IMR-90 (cell line): ENCODE measurements at regions not wholly inside any gene's neighbourhood (a gene's known extent, or its start where the extent isn't known, plus 50 kb on each side); places are given as distances from the start of the nearest gene placed in this dataset.

Experiments used
- ATAC-seq: fragments of 200-7000 bp; cut with Tn5 transposase; 2 replicates; pipeline ENCODE4 v1.9.1; 2020; ENCODE audit warnings: low read depth, mild to moderate bottlenecking, moderate library complexity
- BruUV-seq: library from RNA; stranded (reverse); fragments of 400-500 nt; replicated peaks from 2 replicates; lab custom pipeline; 2021; lab: Mats Ljungman, UMichigan
- CTCF ChIA-PET: fragments of 300-600 bp; formaldehyde crosslinking; extraction: SDS; loops from one replicate; lab custom pipeline; 2021; ENCODE audit warnings: antibody characterized with exemption; lab: Yijun Ruan, JAX
- POLR2A ChIA-PET: fragments of 300-600 bp; sonication (Branson Sonifier 250); formaldehyde crosslinking; loops from one replicate; lab custom pipeline; 2022; ENCODE audit warnings: antibody characterized with exemption; ENCODE audit not compliant: unreplicated experiment; lab: Charles Lee
- DNase-seq: peaks from one replicate; pipeline ENCODE4 v3.0.0; 2013
- H2AFZ ChIP-seq: replicated peaks from 2 replicates; pipeline ENCODE3; 2013; ENCODE audit warnings: low read length, mild to moderate bottlenecking; ENCODE audit not compliant: poor library complexity
- H2AK5ac ChIP-seq: 2 replicates; pipeline ENCODE4 v1.6.1; 2013; ENCODE audit warnings: low read depth, low read length, inconsistent platforms
- H2AK9ac ChIP-seq: replicated peaks from 2 replicates; pipeline ENCODE3; 2013; ENCODE audit warnings: mild to moderate bottlenecking, low read depth, low read length, moderate library complexity; ENCODE audit not compliant: poor library complexity
- H2BK120ac ChIP-seq: 2 replicates; pipeline ENCODE4 v1.6.1; 2013; ENCODE audit warnings: low read depth, low read length, inconsistent platforms
- H2BK15ac ChIP-seq: 3 replicates; pipeline ENCODE4 v1.6.1; 2013; ENCODE audit warnings: low read depth, low read length, inconsistent platforms
- H2BK20ac ChIP-seq: 2 replicates; pipeline ENCODE4 v1.6.1; 2013; ENCODE audit warnings: low read depth, mild to moderate bottlenecking, inconsistent platforms, low read length, moderate library complexity
- H2BK5ac ChIP-seq: 2 replicates; pipeline ENCODE4 v1.6.1; 2013; ENCODE audit warnings: mild to moderate bottlenecking, low read depth, low read length, inconsistent platforms; ENCODE audit not compliant: poor library complexity, severe bottlenecking
- H3K14ac ChIP-seq: replicated peaks from 2 replicates; pipeline ENCODE4 v1.6.1; 2013; ENCODE audit warnings: low read depth, low read length, inconsistent platforms
- H3K18ac ChIP-seq: 2 replicates; pipeline ENCODE4 v1.6.1; 2013; ENCODE audit warnings: low read depth, low read length, control low read depth
- H3K23ac ChIP-seq: 2 replicates; pipeline ENCODE4 v1.6.1; 2013; ENCODE audit warnings: low read depth, low read length, inconsistent platforms
- H3K27ac ChIP-seq: 2 replicates; pipeline ENCODE4 v1.5.1; 2013; ENCODE audit warnings: mild to moderate bottlenecking, control low read depth, low read length; ENCODE audit not compliant: insufficient read depth
- H3K27me3 ChIP-seq: 2 replicates; pipeline ENCODE4 v1.6.1; 2013; ENCODE audit warnings: low read length; ENCODE audit not compliant: control insufficient read depth, insufficient read depth
- H3K36me3 ChIP-seq: 2 replicates; pipeline ENCODE4 v1.6.1; 2013; ENCODE audit warnings: low read length, mixed read lengths; ENCODE audit not compliant: control insufficient read depth, insufficient read depth
- H3K4ac ChIP-seq: 2 replicates; pipeline ENCODE4 v1.6.1; 2013; ENCODE audit warnings: low read depth, low read length, inconsistent platforms
- H3K4me1 ChIP-seq: 2 replicates; pipeline ENCODE4 v1.6.1; 2013; ENCODE audit warnings: low read length, mixed read lengths; ENCODE audit not compliant: control insufficient read depth, insufficient read depth
- H3K4me2 ChIP-seq: 2 replicates; pipeline ENCODE4 v1.6.1; 2013; ENCODE audit warnings: low read depth, mild to moderate bottlenecking, control low read depth, low read length, moderate library complexity
- H3K4me3 ChIP-seq: 2 replicates; pipeline ENCODE4 v1.5.1; 2013; ENCODE audit warnings: low read depth, mild to moderate bottlenecking, control low read depth, low read length, moderate library complexity; ENCODE audit not compliant: insufficient read depth
- H3K56ac ChIP-seq: 2 replicates; pipeline ENCODE4 v1.6.1; 2013; ENCODE audit warnings: low read length, inconsistent platforms; ENCODE audit not compliant: insufficient read depth; ENCODE audit errors: extremely low read depth
- H3K79me1 ChIP-seq, 2 experiments: 2 replicates each; pipeline ENCODE4 v1.6.1; 2013; ENCODE audit warnings: low read length in 2 of 2, inconsistent platforms in 1 of 2, low read depth in 1 of 2
- H3K9ac ChIP-seq: 2 replicates; pipeline ENCODE4 v1.6.1; 2013; ENCODE audit warnings: low read depth, low read length, control low read depth
- H3K9me1 ChIP-seq: 2 replicates; pipeline ENCODE4 v1.6.1; 2013; ENCODE audit warnings: low read length, inconsistent platforms; ENCODE audit not compliant: insufficient read depth
- H3K9me3 ChIP-seq: 2 replicates; pipeline ENCODE4 v1.6.1; 2013; ENCODE audit warnings: low read length; ENCODE audit not compliant: control insufficient read depth, insufficient read depth
- H4K20me1 ChIP-seq: 2 replicates; pipeline ENCODE4 v1.6.1; 2013; ENCODE audit warnings: low read length, inconsistent platforms; ENCODE audit not compliant: insufficient read depth
- H4K5ac ChIP-seq: 2 replicates; pipeline ENCODE4 v1.6.1; 2013; ENCODE audit warnings: mild to moderate bottlenecking, low read depth, low read length, control low read depth
- H4K8ac ChIP-seq, 2 experiments: 2 replicates each; pipeline ENCODE4 v1.6.1; 2013; ENCODE audit warnings: low read depth in 2 of 2, low read length in 2 of 2, control low read depth in 1 of 2, inconsistent platforms in 1 of 2
- H4K91ac ChIP-seq: 2 replicates; pipeline ENCODE4 v1.6.1; 2013; ENCODE audit warnings: low read depth, low read length, inconsistent platforms; ENCODE audit not compliant: insufficient read depth
- BHLHE40 ChIP-seq: fragments of 150-350 bp; IDR thresholded peaks from 2 replicates; pipeline ENCODE4 v1.6.1; 2016; ENCODE audit warnings: mild to moderate bottlenecking, low read depth, low read length
- CEBPB ChIP-seq: IDR thresholded peaks from 2 replicates; pipeline ENCODE4 v1.6.1; 2012; ENCODE audit warnings: low read depth, low read length, improper control_type of control experiment
- CHD1 ChIP-seq: IDR thresholded peaks from 2 replicates; pipeline ENCODE4 v1.6.1; 2012; ENCODE audit warnings: low read depth, low read length, improper control_type of control experiment
- CTCF ChIP-seq: conservative IDR thresholded peaks from 2 replicates; pipeline ENCODE4 v1.5.1; 2012; ENCODE audit warnings: mild to moderate bottlenecking, low read depth, low read length, improper control_type of control experiment
- ELK1 ChIP-seq: fragments of 150-350 bp; IDR thresholded peaks from 2 replicates; pipeline ENCODE4 v1.6.1; 2016; ENCODE audit warnings: low read depth, mild to moderate bottlenecking, low read length, moderate library complexity, borderline replicate concordance
- FOS ChIP-seq: fragments of 150-350 bp; IDR thresholded peaks from 2 replicates; pipeline ENCODE4 v1.6.1; 2016; ENCODE audit warnings: low read depth, low read length
- MXI1 ChIP-seq: IDR thresholded peaks from 2 replicates; pipeline ENCODE4 v1.6.1; 2012; ENCODE audit warnings: low read depth, mild to moderate bottlenecking, low read length, moderate library complexity, borderline replicate concordance
- NFE2L2 ChIP-seq: fragments of 150-350 bp; IDR thresholded peaks from 2 replicates; pipeline ENCODE4 v1.6.1; 2016; ENCODE audit warnings: low read depth, mild to moderate bottlenecking, low read length
- POLR2A ChIP-seq: IDR thresholded peaks from 2 replicates; pipeline ENCODE4 v1.6.1; 2012; ENCODE audit warnings: mild to moderate bottlenecking, low read depth, low read length
- RAD21 ChIP-seq: IDR thresholded peaks from 2 replicates; pipeline ENCODE4 v1.6.1; 2012; ENCODE audit warnings: low read length, improper control_type of control experiment
- RCOR1 ChIP-seq: IDR thresholded peaks from 2 replicates; pipeline ENCODE4 v1.6.1; 2012; ENCODE audit warnings: mild to moderate bottlenecking, low read length, improper control_type of control experiment; ENCODE audit not compliant: insufficient replicate concordance
- RFX5 ChIP-seq: IDR thresholded peaks from 2 replicates; pipeline ENCODE4 v1.8.0; 2012; ENCODE audit warnings: low read depth, mild to moderate bottlenecking, low read length, moderate library complexity
- SMC3 ChIP-seq: fragments of 150-350 bp; IDR thresholded peaks from 2 replicates; pipeline ENCODE4 v1.6.1; 2016; ENCODE audit warnings: low read depth, mild to moderate bottlenecking, antibody characterized with exemption, low read length, moderate library complexity
- WGBS, 2 experiments: methylation state at CpG; one replicate each; pipeline versions ENCODE4 v1.1.5 to v1.1.7; 2013; ENCODE audit warnings: missing lambda C conversion rate in 2 of 2; ENCODE audit not compliant: insufficient read length in 1 of 2; ENCODE audit errors: extremely low coverage in 2 of 2; 5-methylcytosine and 5-hydroxymethylcytosine counted together
- dilution Hi-C: fragments of 300-500 bp; cut with HindIII; formaldehyde crosslinking; loops from one replicate; pipeline ENCODE4 v1.14.3; 2018; ENCODE audit warnings: low sequenced_read_pairs; ENCODE audit not compliant: unreplicated experiment
- in situ Hi-C: fragments of 300-500 bp; cut with MboI; formaldehyde crosslinking; loops from 3 replicates; pipeline ENCODE4 v1.14.3; 2019; ENCODE audit warnings: low sequenced_read_pairs, inconsistent platforms, mixed read lengths
- intact Hi-C: fragments of 100-400 bp; cut with micrococcal nuclease; formaldehyde crosslinking; loops from 2 replicates; pipeline ENCODE4 v1.10.0; 2022

GRCh38 chr3:110491413-110491812 lies 580.2 kb upstream of the NECTIN3 start:
- Histone ChIP-seq H3K79me1 (no peaks in the 10 kb centered on the region), H4K91ac (no peak overlapping the region), H2AK5ac (no peak overlapping the region), H3K18ac (no peak overlapping the region), H3K9me3 (peaks cover 6% of the 10 kb centered on the region), H3K56ac (no peak overlapping the region), H4K20me1 (no peaks in the 10 kb centered on the region), H2AK9ac (no peak overlapping the region), H3K4me1 (no peaks in the 10 kb centered on the region), H2BK5ac (no peak overlapping the region), H3K23ac (no peak overlapping the region), H3K27me3 (no peaks in the 10 kb centered on the region), H2BK120ac (no peak overlapping the region), H3K4me3 (no peak overlapping the region), H2BK20ac (no peak overlapping the region), H2BK15ac (no peak overlapping the region), H3K14ac (no peak overlapping the region), H3K4me2 (no peak overlapping the region), H2AFZ (no peak overlapping the region), H4K8ac (no peak overlapping the region), H3K9me1 (no peaks in the 10 kb centered on the region), H3K27ac (no peak overlapping the region), H3K36me3 (no peaks in the 10 kb centered on the region), H4K5ac (no peak overlapping the region), H3K4ac (no peak overlapping the region), H3K9ac (no peak overlapping the region)
- TF ChIP-seq RAD21 (no peak), CEBPB (no peak), MXI1 (no peak), SMC3 (no peak), BHLHE40 (no peak), RFX5 (no peak), CTCF (no peak), RCOR1 (no peak), CHD1 (no peak), ELK1 (no peak), NFE2L2 (no peak), FOS (no peak), POLR2A (no peak)
- WGBS, 2 experiments = no CpG with 5 or more reads among the region's 4 CpGs
- no peak for DNase-seq
- BruUV-seq = no TSS peak
- CTCF ChIA-PET = no interaction called here
- dilution Hi-C loops (no loop called here), in situ Hi-C loops (no loop called here), intact Hi-C loops (loop anchor here (10.0 kb wide), 1 partner anchor 757 kb away; no protein-coding TSS in a partner anchor)
- POLR2A ChIA-PET = no interaction called here
- no peak for ATAC-seq
